Epithelial cell of prostate (primary cell): ENCODE measurements at regions not wholly inside any gene's neighbourhood (a gene's known extent, or its start where the extent isn't known, plus 50 kb on each side); places are given as distances from the start of the nearest gene placed in this dataset.
"Not testable (repeated sequence)": the region's sequence is repeated elsewhere in the genome, so short reads cannot be mapped to it uniquely, and the experiment has no call there.

ENCODE experiments used
- DNase-seq: peaks from one replicate; pipeline ENCODE4 v3.0.0-alpha.2; 2011; ENCODE audit warnings: low read depth, low spot score
- H3K27ac ChIP-seq: fragments of 450-650 bp; 2 replicates; pipeline ENCODE4 v1.5.1; 2017; ENCODE audit warnings: mild to moderate bottlenecking

GRCh38 chr3:76307556-76307955 is 522.2 kb upstream of the ZNF717 start:
- H3K27ac ChIP-seq, result no peak overlapping the region
- DNase-seq, result no peak

- no peak for DNase-seq
Observed at GRCh38 chr3:76308541-76308940, 523.2 kb upstream of the ZNF717 start.

GRCh38 chr3:76310089-76310488 is 524.7 kb upstream of the ZNF717 start:
- no peak overlapping the region for H3K27ac ChIP-seq

More at GRCh38 chr3:76308541-76308940, 523.2 kb upstream of the ZNF717 start:
- no peak overlapping the region for H3K27ac ChIP-seq

GRCh38 chr3:76310667-76311066 is 525.3 kb upstream of the ZNF717 start:
- no peak overlapping the region for H3K27ac ChIP-seq
- DNase-seq, result no peak

More at GRCh38 chr3:76310089-76310488, 524.7 kb upstream of the ZNF717 start:
- DNase-seq, result no peak

- DNase-seq, result no peak
- no peak overlapping the region for H3K27ac ChIP-seq
Observed at GRCh38 chr3:76311941-76312340, 526.6 kb upstream of the ZNF717 start.

- not testable (repeated sequence) for DNase-seq, H3K27ac ChIP-seq
Observed at GRCh38 chr3:76315906-76316305, 530.6 kb upstream of the ZNF717 start.

- DNase-seq, result no peak
- no peak overlapping the region for H3K27ac ChIP-seq
Observed at GRCh38 chr3:76321614-76322013, 536.3 kb upstream of the ZNF717 start.

- no peak for DNase-seq
- H3K27ac ChIP-seq, result no peak overlapping the region
Observed at GRCh38 chr3:76324101-76324500, 538.8 kb upstream of the ZNF717 start.

- no peak overlapping the region for H3K27ac ChIP-seq
- DNase-seq, result no peak
Observed at GRCh38 chr3:76345878-76346277, 560.5 kb upstream of the ZNF717 start.

- no peak overlapping the region for H3K27ac ChIP-seq
- DNase-seq, result no peak
Observed at GRCh38 chr3:76346690-76347089, 561.3 kb upstream of the ZNF717 start.

- no peak for DNase-seq
- H3K27ac ChIP-seq, result no peak overlapping the region
Observed at GRCh38 chr3:76349715-76350480, 564.5 kb upstream of the ZNF717 start.

- DNase-seq, result no peak
Observed at GRCh38 chr3:76352051-76352450, 566.7 kb upstream of the ZNF717 start.

GRCh38 chr3:76352511-76353284 is 567.3 kb upstream of the ZNF717 start:
- DNase-seq, result no peak
- H3K27ac ChIP-seq, result no peak overlapping the region

More at GRCh38 chr3:76352051-76352450, 566.7 kb upstream of the ZNF717 start:
- no peak overlapping the region for H3K27ac ChIP-seq

- DNase-seq, result no peak
- no peak overlapping the region for H3K27ac ChIP-seq
Observed at GRCh38 chr3:76353683-76354082, 568.3 kb upstream of the ZNF717 start.

GRCh38 chr3:76361010-76361409 is 575.7 kb upstream of the ZNF717 start:
- H3K27ac ChIP-seq, result no peak overlapping the region
- no peak for DNase-seq

GRCh38 chr3:76362643-76363042 is 577.3 kb upstream of the ZNF717 start:
- DNase-seq, result no peak
- no peak overlapping the region for H3K27ac ChIP-seq

- no peak for DNase-seq
- H3K27ac ChIP-seq, result no peak overlapping the region
Observed at GRCh38 chr3:76365275-76365674, 579.9 kb upstream of the ZNF717 start.

- H3K27ac ChIP-seq, result no peak overlapping the region
- DNase-seq, result no peak
Observed at GRCh38 chr3:76367281-76367680, 581.9 kb upstream of the ZNF717 start.

- no peak for DNase-seq
Observed at GRCh38 chr3:76369170-76369569, 583.8 kb upstream of the ZNF717 start.

GRCh38 chr3:76370749-76371520 is 585.6 kb upstream of the ZNF717 start:
- H3K27ac ChIP-seq, result no peak overlapping the region
- no peak for DNase-seq

More at GRCh38 chr3:76369170-76369569, 583.8 kb upstream of the ZNF717 start:
- H3K27ac ChIP-seq, result no peak overlapping the region

- DNase-seq, result no peak
- H3K27ac ChIP-seq, result no peak overlapping the region
Observed at GRCh38 chr3:76372497-76372896, 587.1 kb upstream of the ZNF717 start.
